ENCODE measurements at regions not wholly inside any gene's neighbourhood (a gene's known extent, or its start where the extent isn't known, plus 50 kb on each side); places are given as distances from the start of the nearest gene placed in this dataset.

DNA sequence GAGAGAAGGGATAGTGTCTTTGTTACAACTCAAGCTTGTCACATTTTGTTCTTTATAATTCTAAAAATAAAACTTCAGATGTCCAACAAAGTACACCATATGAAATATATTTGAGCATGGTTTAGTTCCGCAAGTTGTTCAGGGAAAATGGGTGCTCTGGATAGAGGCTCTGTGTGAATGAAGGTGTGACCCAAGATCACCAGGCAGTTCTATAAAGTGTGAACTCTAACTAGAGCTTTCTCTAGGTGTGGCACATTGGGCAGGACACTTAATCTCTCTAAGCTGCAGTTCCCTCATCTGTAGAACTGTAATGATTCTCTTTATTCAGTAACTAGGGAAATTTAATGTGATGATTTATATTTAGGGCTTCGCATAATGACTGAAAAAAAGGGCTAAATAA, 139.3 kb downstream of the BCHE start:
- in situ Hi-C loops (cut with MboI) = no loop called here
- Histone ChIP-seq H3K9ac (ENCODE audit: control insufficient read depth, insufficient read depth, low read length) (no peak overlapping the region), H3K9me3 (replicated peaks; ENCODE audit: control insufficient read depth, insufficient read depth, low read length) (no peaks in the 10 kb centered on the region), H3K4me1 (ENCODE audit: control insufficient read depth, insufficient read depth, low read length) (no peaks in the 10 kb centered on the region), H3K79me2 (ENCODE audit: control insufficient read depth, insufficient read depth, low read length) (no peaks in the 10 kb centered on the region), H3K4me2 (ENCODE audit: control insufficient read depth, insufficient read depth) (no peak overlapping the region), H3K4me3 (no peak overlapping the region), H4K20me1 (ENCODE audit: control insufficient read depth, insufficient read depth) (no peaks in the 10 kb centered on the region), H3K27me3 (replicated peaks in 1 of 2; ENCODE audit: control insufficient read depth in 2 of 2, insufficient read depth in 2 of 2, low read length in 1 of 2) (no peaks in the 10 kb centered on the region), H2AFZ (ENCODE audit: control insufficient read depth, low read depth, low read length) (no peak overlapping the region), H3K36me3 (ENCODE audit: control insufficient read depth in 2 of 2, insufficient read depth in 2 of 2, low read length in 1 of 2) (no peaks in the 10 kb centered on the region), H3K27ac (ENCODE audit: control insufficient read depth, insufficient read depth) (no peak overlapping the region)
- no TSS peak for BruUV-seq (replicated peaks)
- intact Hi-C loops (cut with micrococcal nuclease; ENCODE audit: unreplicated experiment) = no loop called here
- TF ChIP-seq CBX3 (IDR thresholded peaks at IDR 0.05; ENCODE audit: borderline replicate concordance, low read depth) = no peak
- ChIA-PET POLR2A (interaction anchor here (1.1 kb wide), 1 partner anchor 14 kb away, joined by 6 read pairs; no protein-coding TSS in a partner anchor), SMC1A (ENCODE audit: uncharacterized antibody, unreplicated experiment) (interaction anchor here (0.8 to 3.0 kb wide), 7 partner anchors 10 to 161 kb away, joined by 3 to 7 read pairs (median 3); no protein-coding TSS in a partner anchor), RAD21 (ENCODE audit: unreplicated experiment) (interaction anchor here (1.2 to 1.5 kb wide), 2 partner anchors 10 to 15 kb away, joined by 3 to 4 read pairs; no protein-coding TSS in a partner anchor), CTCF (interaction anchor here (1.1 to 1.6 kb wide), 3 partner anchors 25 to 356 kb away, joined by 3 read pairs; no protein-coding TSS in a partner anchor)
- DNase-seq (ENCODE audit: low read depth, low spot score) (no peak), ATAC-seq (peak; percentile 25; the same call in 2 of the 3 replicates), FAIRE-seq (no peak)
- WGBS (ENCODE audit: insufficient coverage, insufficient replicate concordance, low lambda C conversion rate, missing lambda C conversion rate) = 15% methylated on average over 2 of the region's 2 CpGs

DNA sequence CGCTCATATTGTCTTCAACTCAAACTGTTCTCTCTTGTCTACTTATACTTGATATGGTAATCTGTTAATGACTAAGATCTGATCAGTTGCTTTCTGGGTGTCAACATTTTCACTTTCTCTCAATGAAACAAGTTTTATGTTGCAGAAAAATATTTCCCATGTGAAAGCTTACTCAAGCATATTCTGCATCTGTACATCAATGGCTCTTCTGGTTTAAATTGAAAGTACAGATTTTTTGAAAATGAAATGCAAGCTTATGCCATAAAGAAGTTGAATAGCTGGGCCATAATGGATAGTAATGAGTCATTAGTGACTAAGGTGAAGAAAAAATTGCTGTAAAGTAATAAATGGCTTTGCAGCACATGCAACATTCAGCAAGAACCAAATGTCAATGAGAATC, 140.7 kb downstream of the BCHE start:
- Histone ChIP-seq H4K20me1 (ENCODE audit: control insufficient read depth, insufficient read depth) (no peaks in the 10 kb centered on the region), H3K36me3 (ENCODE audit: control insufficient read depth in 2 of 2, insufficient read depth in 2 of 2, low read length in 1 of 2) (no peaks in the 10 kb centered on the region), H3K27me3 (replicated peaks in 1 of 2; ENCODE audit: control insufficient read depth in 2 of 2, insufficient read depth in 2 of 2, low read length in 1 of 2) (no peaks in the 10 kb centered on the region), H3K9me3 (replicated peaks; ENCODE audit: control insufficient read depth, insufficient read depth, low read length) (no peaks in the 10 kb centered on the region), H3K79me2 (ENCODE audit: control insufficient read depth, insufficient read depth, low read length) (no peaks in the 10 kb centered on the region), H3K4me2 (ENCODE audit: control insufficient read depth, insufficient read depth) (no peak overlapping the region), H3K4me3 (no peak overlapping the region), H3K9ac (ENCODE audit: control insufficient read depth, insufficient read depth, low read length) (no peak overlapping the region), H2AFZ (ENCODE audit: control insufficient read depth, low read depth, low read length) (no peak overlapping the region), H3K4me1 (ENCODE audit: control insufficient read depth, insufficient read depth, low read length) (no peaks in the 10 kb centered on the region), H3K27ac (ENCODE audit: control insufficient read depth, insufficient read depth) (no peak overlapping the region)
- POLR2A ChIA-PET = no interaction called here
- FAIRE-seq (no peak), ATAC-seq (peak; percentile 86), DNase-seq (ENCODE audit: low read depth, low spot score) (no peak)
- SMC1A ChIA-PET (ENCODE audit: uncharacterized antibody, unreplicated experiment) = interaction anchor here (0.9 to 3.0 kb wide), 12 partner anchors 9 to 253 kb away, joined by 3 to 7 read pairs (median 3); no protein-coding TSS in a partner anchor
- RAD21 ChIA-PET (ENCODE audit: unreplicated experiment) = interaction anchor here (0.7 to 3.0 kb wide), 2 partner anchors 9 to 12 kb away, joined by 3 to 12 read pairs; no protein-coding TSS in a partner anchor
- BruUV-seq (replicated peaks) = no TSS peak
- in situ Hi-C loops (cut with MboI) = no loop called here
- 45% methylated on average over 1 of the region's 1 CpG for WGBS (ENCODE audit: insufficient coverage, insufficient replicate concordance, low lambda C conversion rate, missing lambda C conversion rate)
- TF ChIP-seq, protein P1, sequence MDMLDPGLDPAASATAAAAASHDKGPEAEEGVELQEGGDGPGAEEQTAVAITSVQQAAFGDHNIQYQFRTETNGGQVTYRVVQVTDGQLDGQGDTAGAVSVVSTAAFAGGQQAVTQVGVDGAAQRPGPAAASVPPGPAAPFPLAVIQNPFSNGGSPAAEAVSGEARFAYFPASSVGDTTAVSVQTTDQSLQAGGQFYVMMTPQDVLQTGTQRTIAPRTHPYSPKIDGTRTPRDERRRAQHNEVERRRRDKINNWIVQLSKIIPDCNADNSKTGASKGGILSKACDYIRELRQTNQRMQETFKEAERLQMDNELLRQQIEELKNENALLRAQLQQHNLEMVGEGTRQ (IDR thresholded peaks at IDR 0.05; ENCODE audit: borderline replicate concordance, low read depth, low read length) = no peak
- TF ChIP-seq CBFB (IDR thresholded peaks at IDR 0.05; ENCODE audit: low read depth) = no peak
- no peak for TF ChIP-seq NFXL1 (IDR thresholded peaks at IDR 0.05; ENCODE audit: borderline replicate concordance)
- no peak for TF ChIP-seq SP1 (IDR thresholded peaks at IDR 0.05; ENCODE audit: low read depth, low read length)
- no peak for TF ChIP-seq BHLHE40 (IDR thresholded peaks at IDR 0.05; ENCODE audit: borderline replicate concordance in 1 of 2, low read depth in 2 of 2, low read length in 1 of 2)
- TF ChIP-seq NFIC (IDR thresholded peaks at IDR 0.05; ENCODE audit: low read depth, low read length) = no peak
- TF ChIP-seq, protein P2, sequence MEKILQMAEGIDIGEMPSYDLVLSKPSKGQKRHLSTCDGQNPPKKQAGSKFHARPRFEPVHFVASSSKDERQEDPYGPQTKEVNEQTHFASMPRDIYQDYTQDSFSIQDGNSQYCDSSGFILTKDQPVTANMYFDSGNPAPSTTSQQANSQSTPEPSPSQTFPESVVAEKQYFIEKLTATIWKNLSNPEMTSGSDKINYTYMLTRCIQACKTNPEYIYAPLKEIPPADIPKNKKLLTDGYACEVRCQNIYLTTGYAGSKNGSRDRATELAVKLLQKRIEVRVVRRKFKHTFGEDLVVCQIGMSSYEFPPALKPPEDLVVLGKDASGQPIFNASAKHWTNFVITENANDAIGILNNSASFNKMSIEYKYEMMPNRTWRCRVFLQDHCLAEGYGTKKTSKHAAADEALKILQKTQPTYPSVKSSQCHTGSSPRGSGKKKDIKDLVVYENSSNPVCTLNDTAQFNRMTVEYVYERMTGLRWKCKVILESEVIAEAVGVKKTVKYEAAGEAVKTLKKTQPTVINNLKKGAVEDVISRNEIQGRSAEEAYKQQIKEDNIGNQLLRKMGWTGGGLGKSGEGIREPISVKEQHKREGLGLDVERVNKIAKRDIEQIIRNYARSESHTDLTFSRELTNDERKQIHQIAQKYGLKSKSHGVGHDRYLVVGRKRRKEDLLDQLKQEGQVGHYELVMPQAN (conservative IDR thresholded peaks at IDR 0.05) = no peak
- TF ChIP-seq ZNF217 (IDR thresholded peaks at IDR 0.05) = 0 out of 2 replicates have a peak, but pooled peaks have one; percentile 21
- intact Hi-C loops (cut with micrococcal nuclease; ENCODE audit: unreplicated experiment) = no loop called here
- CTCF ChIA-PET = interaction anchor here (0.6 to 1.6 kb wide), 6 partner anchors 9 to 150 kb away, joined by 3 to 5 read pairs (median 3); no protein-coding TSS in a partner anchor

All from GM12878 (cell line).